WTC11 (cell line): ENCODE measurements at regions not wholly inside any gene's neighbourhood (a gene's known extent, or its start where the extent isn't known, plus 50 kb on each side); places are given as distances from the start of the nearest gene placed in this dataset.

Experiments
- ATAC-seq: fragments of 200-7000 bp; cut with Tn5 transposase; 2 replicates; pipeline ENCODE4 v1.10.0; 2021; ENCODE audit warnings: mild to moderate bottlenecking, moderate library complexity
- CTCF ChIA-PET: fragments of 300-600 bp; sonication (Branson Sonifier 250); formaldehyde crosslinking; loops from one replicate; lab custom pipeline; 2021; ENCODE audit warnings: antibody characterized with exemption; lab: Charles Lee
- POLR2A ChIA-PET: fragments of 350-600 bp; sonication (Branson Sonifier 250); formaldehyde crosslinking; loops from one replicate; lab custom pipeline; 2021; ENCODE audit warnings: antibody characterized with exemption; lab: Charles Lee
- DNase-seq: peaks from one replicate; pipeline ENCODE4 v3.0.0; 2021; ENCODE audit warnings: low spot score
- H3K27ac Mint-ChIP-seq: 2 replicates; pipeline ENCODE4 v1.8.0; 2021; ENCODE audit warnings: mixed read lengths
- H3K27me3 Mint-ChIP-seq: 2 replicates; pipeline ENCODE4 v1.8.0; 2021; ENCODE audit warnings: low read depth, mild to moderate bottlenecking, moderate library complexity, mixed read lengths
- H3K36me3 Mint-ChIP-seq: 2 replicates; pipeline ENCODE4 v1.8.0; 2021; ENCODE audit warnings: mixed read lengths
- H3K4me1 Mint-ChIP-seq: 2 replicates; pipeline ENCODE4 v1.8.0; 2022; ENCODE audit warnings: mixed read lengths
- H3K4me3 Mint-ChIP-seq: 2 replicates; pipeline ENCODE4 v1.8.0; 2021; ENCODE audit warnings: mild to moderate bottlenecking, moderate library complexity, mixed read lengths
- H3K9me3 Mint-ChIP-seq: 2 replicates; pipeline ENCODE4 v1.8.0; 2021; ENCODE audit warnings: mixed read lengths
- CREM ChIP-seq: sonication (generic); formaldehyde crosslinking; IDR thresholded peaks from 2 replicates; pipeline ENCODE4 v1.8.1; 2022; ENCODE audit warnings: mild to moderate bottlenecking, missing genetic modification reagents, moderate library complexity
- EMX1 ChIP-seq: fragments of 250-450 bp; sonication (Bioruptor Pico); IDR thresholded peaks from 2 replicates; pipeline ENCODE4 v1.8.0; 2021; ENCODE audit warnings: mild to moderate bottlenecking
- MAX ChIP-seq: sonication (generic); formaldehyde crosslinking; IDR thresholded peaks from 2 replicates; pipeline ENCODE4 v1.8.0; 2022; ENCODE audit warnings: mild to moderate bottlenecking, missing genetic modification reagents
- NR1H2 ChIP-seq: sonication (generic); formaldehyde crosslinking; IDR thresholded peaks from 2 replicates; pipeline ENCODE4 v1.9.0; 2021; ENCODE audit warnings: mild to moderate bottlenecking, moderate library complexity, missing genetic modification reagents
- NR2C2 ChIP-seq: sonication (generic); formaldehyde crosslinking; IDR thresholded peaks from 2 replicates; pipeline ENCODE4 v1.8.0; 2022; ENCODE audit warnings: mild to moderate bottlenecking, missing genetic modification reagents
- PREB ChIP-seq: sonication (generic); formaldehyde crosslinking; IDR thresholded peaks from 2 replicates; pipeline ENCODE4 v1.8.1; 2022; ENCODE audit warnings: mild to moderate bottlenecking, missing genetic modification reagents, moderate library complexity, borderline replicate concordance
- SP1 ChIP-seq: sonication (generic); formaldehyde crosslinking; conservative IDR thresholded peaks from 2 replicates; pipeline ENCODE4 v1.8.1; 2022; ENCODE audit warnings: missing genetic modification reagents
- TEAD1 ChIP-seq: sonication (generic); formaldehyde crosslinking; IDR thresholded peaks from 2 replicates; pipeline ENCODE4 v1.8.0; 2022; ENCODE audit warnings: mild to moderate bottlenecking, missing genetic modification reagents
- TP53 ChIP-seq: sonication (generic); formaldehyde crosslinking; IDR thresholded peaks from 2 replicates; pipeline ENCODE4 v1.8.1; 2023; ENCODE audit warnings: mild to moderate bottlenecking, missing genetic modification reagents
- ZBTB21 ChIP-seq: sonication (generic); formaldehyde crosslinking; IDR thresholded peaks from 2 replicates; pipeline ENCODE4 v1.8.1; 2023; ENCODE audit warnings: mild to moderate bottlenecking, missing genetic modification reagents, borderline replicate concordance
- ZNF219 ChIP-seq: sonication (generic); formaldehyde crosslinking; IDR thresholded peaks from 2 replicates; pipeline ENCODE4 v1.8.0; 2023; ENCODE audit warnings: missing genetic modification reagents, mild to moderate bottlenecking, borderline replicate concordance
- ZNF263 ChIP-seq: sonication (generic); formaldehyde crosslinking; IDR thresholded peaks from 2 replicates; pipeline ENCODE4 v1.8.1; 2022; ENCODE audit warnings: low read depth, mild to moderate bottlenecking, moderate library complexity, missing genetic modification reagents
- ZNF423 ChIP-seq: fragments of 250-450 bp; sonication (Bioruptor Pico); IDR thresholded peaks from 2 replicates; pipeline ENCODE4 v2.1.2; 2022; ENCODE audit warnings: mild to moderate bottlenecking, moderate library complexity
- ZNF425 ChIP-seq: fragments of 250-450 bp; sonication (Bioruptor Pico); conservative IDR thresholded peaks from 2 replicates; pipeline ENCODE4 v1.9.0; 2021; ENCODE audit warnings: mild to moderate bottlenecking
- ZNF532 ChIP-seq: fragments of 250-450 bp; sonication (Bioruptor Pico); IDR thresholded peaks from 2 replicates; pipeline ENCODE4 v1.9.0; 2021; ENCODE audit warnings: mild to moderate bottlenecking, borderline replicate concordance
- ZNF671 ChIP-seq: fragments of 250-450 bp; sonication (Bioruptor Pico); IDR thresholded peaks from 2 replicates; pipeline ENCODE4 v1.8.0; 2021; ENCODE audit warnings: mild to moderate bottlenecking
- TF ChIP-seq, protein P1 (sequence below): fragments of 250-450 bp; sonication (Bioruptor Pico); IDR thresholded peaks from 2 replicates; pipeline ENCODE4 v2.1.2; 2022; ENCODE audit warnings: mild to moderate bottlenecking, moderate library complexity
- TF ChIP-seq, protein P2 (sequence below): sonication (generic); formaldehyde crosslinking; IDR thresholded peaks from 2 replicates; pipeline ENCODE4 v1.8.1; 2022; ENCODE audit warnings: missing genetic modification reagents, borderline replicate concordance
- TF ChIP-seq, protein P3 (sequence below): sonication (generic); formaldehyde crosslinking; conservative IDR thresholded peaks from 2 replicates; pipeline ENCODE4 v1.8.1; 2022; ENCODE audit warnings: mild to moderate bottlenecking, missing genetic modification reagents
- TF ChIP-seq, protein P4 (sequence below): sonication (generic); formaldehyde crosslinking; IDR thresholded peaks from 2 replicates; pipeline ENCODE4 v1.8.1; 2022; ENCODE audit warnings: low read depth, mild to moderate bottlenecking, moderate library complexity, missing genetic modification reagents, borderline replicate concordance

- TF ChIP-seq ZNF425 = no peak
- no peak for TF ChIP-seq SP1 (CRISPR knock-in tag)
- TF ChIP-seq ZNF671 (CRISPR knock-in tag) = no peak
- TF ChIP-seq, protein P1, sequence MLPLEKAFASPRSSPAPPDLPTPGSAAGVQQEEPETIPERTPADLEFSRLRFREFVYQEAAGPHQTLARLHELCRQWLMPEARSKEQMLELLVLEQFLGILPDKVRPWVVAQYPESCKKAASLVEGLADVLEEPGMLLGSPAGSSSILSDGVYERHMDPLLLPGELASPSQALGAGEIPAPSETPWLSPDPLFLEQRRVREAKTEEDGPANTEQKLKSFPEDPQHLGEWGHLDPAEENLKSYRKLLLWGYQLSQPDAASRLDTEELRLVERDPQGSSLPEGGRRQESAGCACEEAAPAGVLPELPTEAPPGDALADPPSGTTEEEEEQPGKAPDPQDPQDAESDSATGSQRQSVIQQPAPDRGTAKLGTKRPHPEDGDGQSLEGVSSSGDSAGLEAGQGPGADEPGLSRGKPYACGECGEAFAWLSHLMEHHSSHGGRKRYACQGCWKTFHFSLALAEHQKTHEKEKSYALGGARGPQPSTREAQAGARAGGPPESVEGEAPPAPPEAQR (CRISPR knock-in tag) = no peak
- TF ChIP-seq, protein P2, sequence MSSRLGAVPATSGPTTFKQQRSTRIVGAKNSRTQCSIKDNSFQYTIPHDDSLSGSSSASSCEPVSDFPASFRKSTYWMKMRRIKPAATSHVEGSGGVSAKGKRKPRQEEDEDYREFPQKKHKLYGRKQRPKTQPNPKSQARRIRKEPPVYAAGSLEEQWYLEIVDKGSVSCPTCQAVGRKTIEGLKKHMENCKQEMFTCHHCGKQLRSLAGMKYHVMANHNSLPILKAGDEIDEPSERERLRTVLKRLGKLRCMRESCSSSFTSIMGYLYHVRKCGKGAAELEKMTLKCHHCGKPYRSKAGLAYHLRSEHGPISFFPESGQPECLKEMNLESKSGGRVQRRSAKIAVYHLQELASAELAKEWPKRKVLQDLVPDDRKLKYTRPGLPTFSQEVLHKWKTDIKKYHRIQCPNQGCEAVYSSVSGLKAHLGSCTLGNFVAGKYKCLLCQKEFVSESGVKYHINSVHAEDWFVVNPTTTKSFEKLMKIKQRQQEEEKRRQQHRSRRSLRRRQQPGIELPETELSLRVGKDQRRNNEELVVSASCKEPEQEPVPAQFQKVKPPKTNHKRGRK (CRISPR knock-in tag) = no peak
Measured at GRCh38 chr10:78549140-78549935, 515.7 kb downstream of the RPS24 start (continued).

- Mint-ChIP-seq H3K27ac (no peak overlapping the region), H3K27me3 (peaks cover 32% of the 10 kb centered on the region), H3K36me3 (no peaks in the 10 kb centered on the region), H3K4me1 (peaks cover 43% of the 10 kb centered on the region), H3K4me3 (no peak overlapping the region), H3K9me3 (peaks cover 13% of the 10 kb centered on the region)
- ATAC-seq = no peak
- no peak for DNase-seq
- POLR2A ChIA-PET = no interaction called here
- CTCF ChIA-PET = no interaction called here
- no peak for TF ChIP-seq ZNF263
- TF ChIP-seq NR2C2 (CRISPR knock-in tag) = no peak
- TF ChIP-seq NR1H2 (CRISPR knock-in tag) = no peak
- no peak for TF ChIP-seq MAX
- TF ChIP-seq, protein P3, sequence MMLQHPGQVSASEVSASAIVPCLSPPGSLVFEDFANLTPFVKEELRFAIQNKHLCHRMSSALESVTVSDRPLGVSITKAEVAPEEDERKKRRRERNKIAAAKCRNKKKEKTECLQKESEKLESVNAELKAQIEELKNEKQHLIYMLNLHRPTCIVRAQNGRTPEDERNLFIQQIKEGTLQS (CRISPR knock-in tag) = no peak
- TF ChIP-seq TP53 (CRISPR knock-in tag) = no peak
- TF ChIP-seq ZNF219 (CRISPR knock-in tag) = no peak
- no peak for TF ChIP-seq ZBTB21 (CRISPR knock-in tag)
- TF ChIP-seq, protein P1 (CRISPR knock-in tag) = no peak
- TF ChIP-seq ZNF423 (CRISPR knock-in tag) = no peak
- TF ChIP-seq, protein P4, sequence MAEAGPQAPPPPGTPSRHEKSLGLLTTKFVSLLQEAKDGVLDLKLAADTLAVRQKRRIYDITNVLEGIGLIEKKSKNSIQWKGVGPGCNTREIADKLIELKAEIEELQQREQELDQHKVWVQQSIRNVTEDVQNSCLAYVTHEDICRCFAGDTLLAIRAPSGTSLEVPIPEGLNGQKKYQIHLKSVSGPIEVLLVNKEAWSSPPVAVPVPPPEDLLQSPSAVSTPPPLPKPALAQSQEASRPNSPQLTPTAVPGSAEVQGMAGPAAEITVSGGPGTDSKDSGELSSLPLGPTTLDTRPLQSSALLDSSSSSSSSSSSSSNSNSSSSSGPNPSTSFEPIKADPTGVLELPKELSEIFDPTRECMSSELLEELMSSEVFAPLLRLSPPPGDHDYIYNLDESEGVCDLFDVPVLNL (CRISPR knock-in tag) = no peak
- TF ChIP-seq EMX1 = no peak
- TF ChIP-seq ZNF532 (CRISPR knock-in tag) = no peak
- no peak for TF ChIP-seq TEAD1 (CRISPR knock-in tag)
- no peak for TF ChIP-seq CREM (CRISPR knock-in tag)
- TF ChIP-seq PREB (CRISPR knock-in tag) = no peak
Measured at GRCh38 chr10:78550090-78550489, 516.4 kb downstream of the RPS24 start.
